ENCODE measurements at regions not wholly inside any gene's neighbourhood (a gene's known extent, or its start where the extent isn't known, plus 50 kb on each side); places are given as distances from the start of the nearest gene placed in this dataset.

- peak; percentile 4; the same call in 1 of the 2 replicates for TF ChIP-seq TEAD4 (IDR thresholded peaks at IDR 0.05)
- TF ChIP-seq USF1 (IDR thresholded peaks at IDR 0.05): no peak
- TF ChIP-seq TAF1 (IDR thresholded peaks at IDR 0.05; ENCODE audit: low read depth): no peak
- TF ChIP-seq REST (IDR thresholded peaks at IDR 0.05; ENCODE audit: low read depth): no peak
- no peak for TF ChIP-seq CEBPB (IDR thresholded peaks at IDR 0.05)
- no peak for TF ChIP-seq EP300 (IDR thresholded peaks at IDR 0.05; ENCODE audit: borderline replicate concordance)
- TF ChIP-seq TCF12 (IDR thresholded peaks at IDR 0.05; ENCODE audit: low read depth): 0 out of 2 replicates have a peak, but pooled peaks have one; percentile 17
- TF ChIP-seq, protein P1, sequence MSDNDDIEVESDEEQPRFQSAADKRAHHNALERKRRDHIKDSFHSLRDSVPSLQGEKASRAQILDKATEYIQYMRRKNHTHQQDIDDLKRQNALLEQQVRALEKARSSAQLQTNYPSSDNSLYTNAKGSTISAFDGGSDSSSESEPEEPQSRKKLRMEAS (IDR thresholded peaks at IDR 0.05): no peak
- no peak for TF ChIP-seq NFIC (IDR thresholded peaks at IDR 0.05)
Measured at GRCh38 chr10:78626471-78626870, 442.3 kb upstream of the ZMIZ1 start.

All from Ishikawa (cell line).